Nephron progenitor cell (in vitro differentiated cells): ENCODE measurements at regions not wholly inside any gene's neighbourhood (a gene's known extent, or its start where the extent isn't known, plus 50 kb on each side); places are given as distances from the start of the nearest gene placed in this dataset.

ENCODE experiments used
- DNase-seq: peaks from one replicate; pipeline ENCODE4 v3.0.0; 2021
- H3K27ac Mint-ChIP-seq: 2 replicates; pipeline ENCODE4 v1.8.0; 2021; ENCODE audit warnings: mild to moderate bottlenecking, moderate library complexity, mixed read lengths
- H3K27me3 Mint-ChIP-seq: 2 replicates; pipeline ENCODE4 v1.8.0; 2021; ENCODE audit warnings: mild to moderate bottlenecking, low read depth, mixed read lengths; ENCODE audit not compliant: poor library complexity
- H3K36me3 Mint-ChIP-seq: 2 replicates; pipeline ENCODE4 v1.8.0; 2021; ENCODE audit warnings: low read depth, mixed read lengths
- H3K4me1 Mint-ChIP-seq: 2 replicates; pipeline ENCODE4 v1.8.0; 2021; ENCODE audit warnings: mixed read lengths
- H3K4me3 Mint-ChIP-seq: 2 replicates; pipeline ENCODE4 v1.8.0; 2021; ENCODE audit warnings: mild to moderate bottlenecking, moderate library complexity, mixed read lengths
- H3K9me3 Mint-ChIP-seq: 2 replicates; pipeline ENCODE4 v1.8.0; 2021; ENCODE audit warnings: mild to moderate bottlenecking, moderate library complexity, mixed read lengths
- CTCF ChIP-seq: fragments of 200-600 bp; sonication (generic); IDR thresholded peaks from 2 replicates; pipeline ENCODE4 v1.5.0; 2021; ENCODE audit warnings: antibody characterized with exemption

- H3K36me3 Mint-ChIP-seq: no peaks in the 10 kb centered on the region
- H3K27me3 Mint-ChIP-seq: peaks cover 3% of the 10 kb centered on the region
- peaks cover 18% of the 10 kb centered on the region for H3K4me1 Mint-ChIP-seq
- no peak for TF ChIP-seq CTCF
- no peak for DNase-seq
- no peak overlapping the region for H3K27ac Mint-ChIP-seq
- no peaks in the 10 kb centered on the region for H3K9me3 Mint-ChIP-seq
- no peak overlapping the region for H3K4me3 Mint-ChIP-seq
Measured at GRCh38 chr13:29909975-29910674, 59.7 kb upstream of the UBL3 start.

- H3K4me3 Mint-ChIP-seq: no peak overlapping the region
- no peaks in the 10 kb centered on the region for H3K36me3 Mint-ChIP-seq
- no peaks in the 10 kb centered on the region for H3K9me3 Mint-ChIP-seq
- peaks cover 3% of the 10 kb centered on the region for H3K27me3 Mint-ChIP-seq
- DNase-seq: no peak
- no peak overlapping the region for H3K27ac Mint-ChIP-seq
- H3K4me1 Mint-ChIP-seq: peaks cover 18% of the 10 kb centered on the region
- TF ChIP-seq CTCF: no peak
Measured at GRCh38 chr13:29909081-29909730, 58.8 kb upstream of the UBL3 start.

- H3K4me3 Mint-ChIP-seq: no peak overlapping the region
- peaks cover 4% of the 10 kb centered on the region for H3K27me3 Mint-ChIP-seq
- H3K9me3 Mint-ChIP-seq: no peaks in the 10 kb centered on the region
- H3K27ac Mint-ChIP-seq: no peak overlapping the region
- H3K4me1 Mint-ChIP-seq: peaks cover 18% of the 10 kb centered on the region
- TF ChIP-seq CTCF: no peak
- H3K36me3 Mint-ChIP-seq: no peaks in the 10 kb centered on the region
- DNase-seq: no peak
Measured at GRCh38 chr13:29908416-29909080, 58.1 kb upstream of the UBL3 start.

- Mint-ChIP-seq H3K27me3 (peaks cover 8% of the 10 kb centered on the region), H3K36me3 (no peaks in the 10 kb centered on the region), H3K4me3 (no peak overlapping the region), H3K4me1 (peaks cover 18% of the 10 kb centered on the region), H3K9me3 (no peaks in the 10 kb centered on the region), H3K27ac (no peak overlapping the region)
- no peak for TF ChIP-seq CTCF
- DNase-seq: no peak
Measured at GRCh38 chr13:29907670-29908069, 57.3 kb upstream of the UBL3 start.

- Mint-ChIP-seq H3K27ac (no peak overlapping the region), H3K27me3 (peaks cover 8% of the 10 kb centered on the region), H3K36me3 (no peaks in the 10 kb centered on the region), H3K9me3 (no peaks in the 10 kb centered on the region), H3K4me1 (peaks cover 18% of the 10 kb centered on the region), H3K4me3 (no peak overlapping the region)
- no peak for DNase-seq
- no peak for TF ChIP-seq CTCF
Measured at GRCh38 chr13:29906432-29907011, 56.1 kb upstream of the UBL3 start.
